ENCODE measurements at regions not wholly inside any gene's neighbourhood (a gene's known extent, or its start where the extent isn't known, plus 50 kb on each side); places are given as distances from the start of the nearest gene placed in this dataset.

DNA sequence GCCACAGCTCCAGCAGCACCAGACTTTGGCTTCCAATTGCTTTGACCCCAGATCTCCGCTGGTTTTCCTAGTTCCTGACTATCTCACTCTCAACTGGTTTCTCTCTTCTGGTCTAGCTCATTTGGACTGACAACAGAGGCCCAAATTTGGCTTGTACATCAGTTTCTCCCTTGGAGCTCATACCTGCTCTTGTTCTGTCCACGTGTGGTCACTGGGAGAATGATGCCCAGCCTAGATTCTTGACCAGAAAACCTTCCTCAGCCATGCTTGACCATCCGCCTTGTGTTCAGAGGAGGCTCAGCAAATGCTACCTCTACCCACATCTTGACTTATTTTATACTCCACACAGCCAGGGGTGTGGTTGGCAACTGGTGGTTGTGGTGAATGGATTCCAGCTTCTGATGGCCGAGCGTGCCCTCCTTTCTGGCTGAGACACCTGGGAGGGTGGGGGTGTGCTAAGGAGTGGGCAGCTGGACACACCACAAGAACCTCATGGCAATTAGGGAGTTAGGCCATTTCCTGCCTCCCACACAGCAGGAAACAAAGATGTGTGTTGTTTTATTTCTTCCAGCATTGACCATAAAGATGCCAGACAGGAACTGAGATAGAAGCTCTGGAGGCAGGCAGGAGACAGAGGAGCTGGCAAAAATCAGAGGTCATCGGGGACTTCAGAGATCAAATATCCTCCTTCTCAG is 93.8 kb upstream of the FAM20A start:
- TF ChIP-seq SPI1 (IDR thresholded peaks at IDR 0.05; ENCODE audit: borderline replicate concordance, low read depth): no peak
- no peak for TF ChIP-seq POLR2AphosphoS5 (IDR thresholded peaks at IDR 0.05; ENCODE audit: low read depth)
- no peak for TF ChIP-seq REST (IDR thresholded peaks at IDR 0.05; ENCODE audit: insufficient replicate concordance, low read depth)
- no peak for TF ChIP-seq GABPA (IDR thresholded peaks at IDR 0.05; ENCODE audit: low read depth)
- no peak for TF ChIP-seq CTCF (IDR thresholded peaks at IDR 0.05; ENCODE audit: insufficient read depth, low read length)
- H3K27me3 ChIP-seq (ENCODE audit: insufficient read depth, poor library complexity, severe bottlenecking): no peaks in the 10 kb centered on the region
- DNase-seq (ENCODE audit: low read depth in 1 of 2, low spot score in 1 of 2): no peak

GRCh38 chr17:68693896-68694295 is 92.7 kb upstream of the FAM20A start:
- H3K4me3 ChIP-seq (replicated peaks; ENCODE audit: insufficient read depth, low read length): no peak overlapping the region
- DNase-seq (ENCODE audit: low read depth in 1 of 2, low spot score in 1 of 2): no peak
- no peak overlapping the region for H3K27ac ChIP-seq (replicated peaks)
- no peak for TF ChIP-seq CTCF (IDR thresholded peaks at IDR 0.05; ENCODE audit: insufficient read depth, low read length)
- TF ChIP-seq GABPA (IDR thresholded peaks at IDR 0.05; ENCODE audit: low read depth): no peak
- TF ChIP-seq SPI1 (IDR thresholded peaks at IDR 0.05; ENCODE audit: borderline replicate concordance, low read depth): no peak
- TF ChIP-seq POLR2AphosphoS5 (IDR thresholded peaks at IDR 0.05; ENCODE audit: low read depth): no peak
- no peak for TF ChIP-seq REST (IDR thresholded peaks at IDR 0.05; ENCODE audit: insufficient replicate concordance, low read depth)
- H3K27me3 ChIP-seq (ENCODE audit: insufficient read depth, poor library complexity, severe bottlenecking): no peaks in the 10 kb centered on the region

More for the DNA sequence above, 93.8 kb upstream of the FAM20A start:
- Histone ChIP-seq H3K27ac (replicated peaks) (no peak overlapping the region), H3K4me3 (replicated peaks; ENCODE audit: insufficient read depth, low read length) (no peak overlapping the region)

GRCh38 chr17:68693466-68693865 is 92.3 kb upstream of the FAM20A start:
- no peaks in the 10 kb centered on the region for H3K27me3 ChIP-seq (ENCODE audit: insufficient read depth, poor library complexity, severe bottlenecking)
- H3K4me3 ChIP-seq (replicated peaks; ENCODE audit: insufficient read depth, low read length): no peak overlapping the region
- DNase-seq (ENCODE audit: low read depth in 1 of 2, low spot score in 1 of 2): no peak
- TF ChIP-seq REST (IDR thresholded peaks at IDR 0.05; ENCODE audit: insufficient replicate concordance, low read depth) (no peak), SPI1 (IDR thresholded peaks at IDR 0.05; ENCODE audit: borderline replicate concordance, low read depth) (no peak), POLR2AphosphoS5 (IDR thresholded peaks at IDR 0.05; ENCODE audit: low read depth) (no peak), CTCF (IDR thresholded peaks at IDR 0.05; ENCODE audit: insufficient read depth, low read length) (no peak), GABPA (IDR thresholded peaks at IDR 0.05; ENCODE audit: low read depth) (no peak)
- H3K27ac ChIP-seq (replicated peaks): no peak overlapping the region

Data from HL-60 (cell line).